Osteoblast (primary cell): ENCODE measurements at regions not wholly inside any gene's neighbourhood (a gene's known extent, or its start where the extent isn't known, plus 50 kb on each side); places are given as distances from the start of the nearest gene placed in this dataset.
"Not testable (repeated sequence)": the region's sequence is repeated elsewhere in the genome, so short reads cannot be mapped to it uniquely, and the experiment has no call there.

Source experiments
- DNase-seq: peaks from one replicate; pipeline ENCODE4 v3.0.0; 2011; ENCODE audit warnings: low spot score, mixed read lengths; ENCODE audit not compliant: insufficient read length; ENCODE audit errors: missing footprints
- H2AFZ ChIP-seq: 2 replicates; pipeline ENCODE4 v1.6.0; 2011; ENCODE audit warnings: mild to moderate bottlenecking, low read length
- H3K27ac ChIP-seq: 2 replicates; pipeline ENCODE4 v1.5.1; 2011; ENCODE audit warnings: mild to moderate bottlenecking, low read depth, low read length, moderate library complexity
- H3K27me3 ChIP-seq: 2 replicates; pipeline ENCODE4 v1.6.0; 2012; ENCODE audit warnings: mild to moderate bottlenecking, control low read depth, inconsistent platforms, low read length, moderate library complexity; ENCODE audit not compliant: insufficient read depth
- H3K36me3 ChIP-seq: 2 replicates; pipeline ENCODE4 v1.5.1; 2011; ENCODE audit warnings: mild to moderate bottlenecking, low read length, control low read depth, moderate library complexity; ENCODE audit not compliant: insufficient read depth
- H3K4me1 ChIP-seq: 2 replicates; pipeline ENCODE4 v1.5.1; 2011; ENCODE audit warnings: mild to moderate bottlenecking, low read length, control low read depth, moderate library complexity; ENCODE audit not compliant: insufficient read depth
- H3K4me2 ChIP-seq: 2 replicates; pipeline ENCODE4 v1.6.0; 2011; ENCODE audit warnings: mild to moderate bottlenecking, low read length; ENCODE audit not compliant: insufficient read depth
- H3K4me3 ChIP-seq: fragments of 200-600 bp; sonication (generic); 3 replicates; pipeline ENCODE4 v1.5.1; 2012; ENCODE audit warnings: mild to moderate bottlenecking, low read length, inconsistent platforms; ENCODE audit not compliant: insufficient read depth
- H3K79me2 ChIP-seq: 2 replicates; pipeline ENCODE4 v1.6.0; 2012; ENCODE audit warnings: mild to moderate bottlenecking, low read length, control low read depth, inconsistent platforms; ENCODE audit not compliant: insufficient read depth
- H3K9me3 ChIP-seq: 2 replicates; pipeline ENCODE4 v1.5.1; 2011; ENCODE audit warnings: low read depth, low read length, control low read depth
- H4K20me1 ChIP-seq: 2 replicates; pipeline ENCODE4 v1.6.0; 2012; ENCODE audit warnings: mild to moderate bottlenecking, low read length, control low read depth; ENCODE audit not compliant: insufficient read depth
- TF ChIP-seq, protein P1 (sequence below): IDR thresholded peaks from 2 replicates; pipeline ENCODE4 v1.5.1; 2011; ENCODE audit warnings: mild to moderate bottlenecking, low read depth, low read length, moderate library complexity; ENCODE audit errors: extremely low read depth

DNA sequence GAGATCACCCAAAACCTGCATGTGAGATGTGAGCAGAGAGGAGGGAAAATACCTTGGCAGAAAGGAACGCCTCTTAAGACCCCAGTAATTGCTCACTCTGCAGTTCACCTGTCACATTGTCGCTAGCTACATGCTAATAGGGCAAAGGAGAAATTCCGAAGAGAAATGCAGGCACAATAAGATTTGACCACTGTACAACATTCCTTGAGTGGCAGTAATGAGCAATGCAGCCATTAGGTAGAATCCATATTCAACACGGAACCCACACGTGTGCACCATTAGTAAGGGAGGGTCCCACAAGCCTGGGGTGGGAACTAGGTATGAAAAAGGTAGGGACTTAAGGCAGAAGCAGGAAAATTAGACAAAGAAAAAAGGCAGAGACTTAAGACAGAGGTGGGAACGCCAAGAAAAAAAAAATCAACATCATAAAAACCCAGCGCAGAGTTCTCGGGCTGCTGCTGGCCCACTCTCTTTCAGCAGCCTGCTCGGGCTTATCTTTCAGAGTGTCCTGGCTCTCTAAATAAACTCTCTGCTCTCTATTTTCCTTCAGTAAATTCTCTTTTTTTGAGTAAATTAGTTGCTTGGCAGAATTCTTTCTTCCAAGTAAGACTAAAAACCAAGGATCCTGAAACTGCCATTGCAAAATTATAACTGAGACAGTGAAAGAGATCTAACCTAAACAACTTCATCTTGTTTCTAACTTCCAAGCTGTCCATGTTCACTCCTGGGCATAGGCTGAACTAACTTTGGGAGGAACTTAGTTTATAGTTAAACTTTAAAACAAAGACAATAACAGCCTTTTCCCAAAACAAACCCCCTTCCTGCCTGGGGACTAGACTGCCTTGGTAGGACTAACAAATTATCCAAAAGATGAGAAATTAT, 116.5 kb downstream of the CD24 start:
- H3K27me3 ChIP-seq, result no peaks in the 10 kb centered on the region
- DNase-seq, result no peak
- TF ChIP-seq, protein P1, sequence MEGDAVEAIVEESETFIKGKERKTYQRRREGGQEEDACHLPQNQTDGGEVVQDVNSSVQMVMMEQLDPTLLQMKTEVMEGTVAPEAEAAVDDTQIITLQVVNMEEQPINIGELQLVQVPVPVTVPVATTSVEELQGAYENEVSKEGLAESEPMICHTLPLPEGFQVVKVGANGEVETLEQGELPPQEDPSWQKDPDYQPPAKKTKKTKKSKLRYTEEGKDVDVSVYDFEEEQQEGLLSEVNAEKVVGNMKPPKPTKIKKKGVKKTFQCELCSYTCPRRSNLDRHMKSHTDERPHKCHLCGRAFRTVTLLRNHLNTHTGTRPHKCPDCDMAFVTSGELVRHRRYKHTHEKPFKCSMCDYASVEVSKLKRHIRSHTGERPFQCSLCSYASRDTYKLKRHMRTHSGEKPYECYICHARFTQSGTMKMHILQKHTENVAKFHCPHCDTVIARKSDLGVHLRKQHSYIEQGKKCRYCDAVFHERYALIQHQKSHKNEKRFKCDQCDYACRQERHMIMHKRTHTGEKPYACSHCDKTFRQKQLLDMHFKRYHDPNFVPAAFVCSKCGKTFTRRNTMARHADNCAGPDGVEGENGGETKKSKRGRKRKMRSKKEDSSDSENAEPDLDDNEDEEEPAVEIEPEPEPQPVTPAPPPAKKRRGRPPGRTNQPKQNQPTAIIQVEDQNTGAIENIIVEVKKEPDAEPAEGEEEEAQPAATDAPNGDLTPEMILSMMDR, result no peak
- no peaks in the 10 kb centered on the region for H3K79me2 ChIP-seq
- no peaks in the 10 kb centered on the region for H3K36me3 ChIP-seq
- H3K9me3 ChIP-seq, result no peaks in the 10 kb centered on the region
- H3K4me3 ChIP-seq, result no peak overlapping the region
- H4K20me1 ChIP-seq, result peaks cover 2% of the 10 kb centered on the region
- peaks cover 7% of the 10 kb centered on the region for H3K4me1 ChIP-seq
- no peak overlapping the region for H2AFZ ChIP-seq
- no peak overlapping the region for H3K4me2 ChIP-seq
- H3K27ac ChIP-seq, result no peak overlapping the region

DNA sequence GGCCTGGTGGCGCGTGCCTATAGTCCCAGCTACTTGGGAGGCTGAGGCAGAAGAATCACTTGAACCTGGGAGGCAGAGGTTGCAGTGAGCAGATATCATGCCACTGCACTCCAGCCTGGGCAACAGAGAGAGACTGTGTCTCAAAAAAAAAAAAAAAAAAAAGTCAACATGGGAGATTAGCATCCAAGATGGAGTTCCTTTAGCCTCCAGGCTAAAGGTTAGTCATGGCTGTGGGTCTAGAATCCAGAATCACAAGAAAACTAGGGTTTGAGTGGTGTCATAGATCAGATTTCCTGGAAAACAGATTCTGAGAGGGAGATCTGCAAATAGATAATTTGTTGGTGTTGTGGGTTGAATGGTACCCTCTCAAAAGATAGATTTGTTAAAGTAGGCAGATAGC, 117.2 kb downstream of the CD24 start:
- not testable (repeated sequence) for H3K27me3 ChIP-seq, H3K4me2 ChIP-seq, H3K9me3 ChIP-seq, H4K20me1 ChIP-seq, H3K36me3 ChIP-seq, H3K4me1 ChIP-seq, DNase-seq, H3K4me3 ChIP-seq, H3K27ac ChIP-seq, H2AFZ ChIP-seq, H3K79me2 ChIP-seq

DNA sequence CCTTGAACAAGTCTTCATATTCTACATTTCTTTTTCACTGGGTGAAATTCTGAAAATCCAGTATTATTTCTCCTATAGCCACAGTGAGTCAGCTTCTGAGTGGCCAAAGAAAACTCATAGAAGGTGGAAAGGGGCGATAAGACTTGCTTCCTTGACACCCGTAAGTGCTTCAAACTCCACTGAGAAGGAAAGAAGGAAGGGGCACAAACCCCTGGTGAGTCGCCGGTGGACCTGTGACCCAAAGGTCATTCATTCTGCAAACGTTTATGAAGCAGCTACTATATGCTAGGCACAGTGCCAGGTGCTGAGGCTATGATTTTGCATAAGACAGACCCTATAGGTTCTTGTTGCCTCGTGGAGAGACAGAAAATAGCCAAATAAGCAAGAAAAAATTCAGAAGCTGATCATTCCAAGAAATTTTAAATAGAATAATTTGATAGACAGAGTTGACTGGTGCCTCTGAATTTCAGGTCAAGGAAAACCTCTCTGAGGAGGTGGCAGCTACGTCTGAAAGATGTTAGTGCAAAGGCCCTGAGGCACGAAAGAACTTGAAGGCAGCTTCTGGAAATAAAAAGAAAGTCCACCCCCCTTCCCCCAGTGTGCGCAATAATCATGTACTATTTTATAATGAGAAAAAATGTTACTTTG, 118.2 kb downstream of the CD24 start:
- DNase-seq, result no peak
- no peak overlapping the region for H3K27ac ChIP-seq
- H3K4me1 ChIP-seq, result peaks cover 7% of the 10 kb centered on the region
- H4K20me1 ChIP-seq, result peaks cover 2% of the 10 kb centered on the region
- no peak overlapping the region for H3K4me3 ChIP-seq
- no peaks in the 10 kb centered on the region for H3K27me3 ChIP-seq
- no peaks in the 10 kb centered on the region for H3K36me3 ChIP-seq
- H2AFZ ChIP-seq, result no peak overlapping the region
- no peaks in the 10 kb centered on the region for H3K79me2 ChIP-seq
- H3K9me3 ChIP-seq, result no peaks in the 10 kb centered on the region
- H3K4me2 ChIP-seq, result no peak overlapping the region
- TF ChIP-seq, protein P1, result no peak

DNA sequence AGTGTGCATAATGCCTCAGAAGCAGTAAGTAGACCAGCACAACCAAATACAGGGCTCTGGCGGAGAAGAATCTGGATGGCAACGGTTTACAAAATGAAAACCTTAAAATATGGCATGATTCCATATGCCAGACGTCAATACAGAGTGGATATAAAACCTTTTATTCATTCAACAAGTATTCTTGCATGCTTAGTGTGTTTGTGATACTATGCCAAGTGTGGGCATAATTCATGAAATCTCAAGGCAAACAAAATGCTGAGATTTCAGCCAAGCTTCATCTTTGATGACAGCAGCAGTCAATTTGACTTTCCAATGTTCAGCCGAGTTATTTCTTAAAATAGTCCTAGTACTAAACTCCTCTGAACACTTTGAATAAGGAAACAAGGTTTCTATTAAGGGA, 119.4 kb downstream of the CD24 start:
- Histone ChIP-seq H3K79me2 (no peaks in the 10 kb centered on the region), H3K9me3 (no peaks in the 10 kb centered on the region), H3K27ac (no peak overlapping the region), H3K27me3 (no peaks in the 10 kb centered on the region), H4K20me1 (peaks cover 2% of the 10 kb centered on the region), H3K36me3 (no peaks in the 10 kb centered on the region), H2AFZ (no peak overlapping the region), H3K4me2 (no peak overlapping the region), H3K4me3 (no peak overlapping the region), H3K4me1 (peaks cover 7% of the 10 kb centered on the region)
- TF ChIP-seq, protein P1, result no peak
- DNase-seq, result no peak
